ENCODE measurements at regions not wholly inside any gene's neighbourhood (a gene's known extent, or its start where the extent isn't known, plus 50 kb on each side); places are given as distances from the start of the nearest gene placed in this dataset.

- TF ChIP-seq EZH2 (IDR thresholded peaks at IDR 0.05; ENCODE audit: borderline replicate concordance, low read depth, low read length, poor library complexity, severe bottlenecking) (no peak), CTCF (conservative IDR thresholded peaks at IDR 0.05; ENCODE audit: low read depth, low read length) (no peak)
- BruUV-seq (replicated peaks), result no TSS peak
- DNase-seq (ENCODE audit: low spot score), result no peak
- CTCF ChIA-PET, result no interaction called here
- intact Hi-C loops (cut with micrococcal nuclease; ENCODE audit: unreplicated experiment), result no loop called here
- H3K9me3 ChIP-seq (ENCODE audit: low read depth, low read length, poor library complexity, severe bottlenecking), result no peaks in the 10 kb centered on the region
- POLR2A ChIA-PET (ENCODE audit: low non-redundant PET), result no interaction called here
- H3K36me3 ChIP-seq (ENCODE audit: insufficient read depth, low read length, poor library complexity, severe bottlenecking), result no peaks in the 10 kb centered on the region
- H3K4me1 ChIP-seq (ENCODE audit: insufficient read depth, low read length, poor library complexity, severe bottlenecking), result no peaks in the 10 kb centered on the region
- no peak overlapping the region for H3K27ac ChIP-seq (ENCODE audit: low read depth, low read length, poor library complexity, severe bottlenecking)
- no peak overlapping the region for H3K4me3 ChIP-seq (ENCODE audit: low read depth, low read length, poor library complexity, severe bottlenecking)
- H3K27me3 ChIP-seq (replicated peaks; ENCODE audit: insufficient read depth, low read depth, low read length, poor library complexity), result no peaks in the 10 kb centered on the region
Measured at GRCh38 chr3:99586701-99587100, 51.7 kb upstream of the COL8A1 start.

- Histone ChIP-seq H3K27ac (ENCODE audit: low read depth, low read length, poor library complexity, severe bottlenecking) (no peak overlapping the region), H3K9me3 (ENCODE audit: low read depth, low read length, poor library complexity, severe bottlenecking) (peaks cover 3% of the 10 kb centered on the region), H3K4me1 (ENCODE audit: insufficient read depth, low read length, poor library complexity, severe bottlenecking) (no peaks in the 10 kb centered on the region), H3K27me3 (replicated peaks; ENCODE audit: insufficient read depth, low read depth, low read length, poor library complexity) (no peaks in the 10 kb centered on the region), H3K4me3 (ENCODE audit: low read depth, low read length, poor library complexity, severe bottlenecking) (no peak overlapping the region), H3K36me3 (ENCODE audit: insufficient read depth, low read length, poor library complexity, severe bottlenecking) (no peaks in the 10 kb centered on the region)
- ChIA-PET CTCF (no interaction called here), POLR2A (ENCODE audit: low non-redundant PET) (no interaction called here)
- intact Hi-C loops (cut with micrococcal nuclease; ENCODE audit: unreplicated experiment), result no loop called here
- DNase-seq (ENCODE audit: low spot score), result no peak
- BruUV-seq (replicated peaks), result no TSS peak
- TF ChIP-seq EZH2 (IDR thresholded peaks at IDR 0.05; ENCODE audit: borderline replicate concordance, low read depth, low read length, poor library complexity, severe bottlenecking) (no peak), CTCF (conservative IDR thresholded peaks at IDR 0.05; ENCODE audit: low read depth, low read length) (no peak)
Measured at GRCh38 chr3:99579965-99580364, 58.4 kb upstream of the COL8A1 start.

GRCh38 chr3:99579246-99579645 is 59.1 kb upstream of the COL8A1 start:
- Histone ChIP-seq H3K27me3 (replicated peaks; ENCODE audit: insufficient read depth, low read depth, low read length, poor library complexity) (no peaks in the 10 kb centered on the region), H3K4me1 (ENCODE audit: insufficient read depth, low read length, poor library complexity, severe bottlenecking) (no peaks in the 10 kb centered on the region), H3K36me3 (ENCODE audit: insufficient read depth, low read length, poor library complexity, severe bottlenecking) (no peaks in the 10 kb centered on the region), H3K9me3 (ENCODE audit: low read depth, low read length, poor library complexity, severe bottlenecking) (peaks cover 3% of the 10 kb centered on the region), H3K4me3 (ENCODE audit: low read depth, low read length, poor library complexity, severe bottlenecking) (no peak overlapping the region), H3K27ac (ENCODE audit: low read depth, low read length, poor library complexity, severe bottlenecking) (no peak overlapping the region)
- CTCF ChIA-PET, result no interaction called here
- TF ChIP-seq EZH2 (IDR thresholded peaks at IDR 0.05; ENCODE audit: borderline replicate concordance, low read depth, low read length, poor library complexity, severe bottlenecking) (no peak), CTCF (conservative IDR thresholded peaks at IDR 0.05; ENCODE audit: low read depth, low read length) (no peak)
- DNase-seq (ENCODE audit: low spot score), result peak; percentile 5
- intact Hi-C loops (cut with micrococcal nuclease; ENCODE audit: unreplicated experiment), result no loop called here
- BruUV-seq (replicated peaks), result no TSS peak
- POLR2A ChIA-PET (ENCODE audit: low non-redundant PET), result no interaction called here
